Mammary epithelial cell (primary cell): ENCODE measurements at regions not wholly inside any gene's neighbourhood (a gene's known extent, or its start where the extent isn't known, plus 50 kb on each side); places are given as distances from the start of the nearest gene placed in this dataset.

Source experiments
- CTCF ChIP-seq, 2 donors: IDR thresholded peaks in 1 of 2; conservative IDR thresholded peaks in 1 of 2; 2 replicates each; pipeline ENCODE4 v1.5.1; 2011 to 2012; ENCODE audit warnings: inconsistent platforms in 2 of 2, low read length in 2 of 2, mild to moderate bottlenecking in 2 of 2, control low read depth in 1 of 2, low read depth in 1 of 2; ENCODE audit not compliant: insufficient read depth in 1 of 2; ENCODE audit errors: extremely low read depth in 1 of 2
- EZH2 ChIP-seq: IDR thresholded peaks from 2 replicates; pipeline ENCODE4 v1.6.1; 2012; ENCODE audit warnings: low read length, inconsistent platforms, borderline replicate concordance

- no peak for TF ChIP-seq CTCF (conservative IDR thresholded peaks at IDR 0.05 in 1 of 2, IDR thresholded peaks at IDR 0.05 in 1 of 2; ENCODE audit: extremely low read depth in 1 of 2, insufficient read depth in 1 of 2, low read depth in 1 of 2, low read length in 2 of 2)
- TF ChIP-seq EZH2: no peak
These were observed 789.6 kb downstream of the GALC start for GRCh38 chr14:87203346-87203745.
